Suprapubic skin (tissue), 4 donors: ENCODE measurements at regions not wholly inside any gene's neighbourhood (a gene's known extent, or its start where the extent isn't known, plus 50 kb on each side); places are given as distances from the start of the nearest gene placed in this dataset.

ENCODE experiments used
- CTCF ChIP-seq, 2 donors: fragments of 200-600 bp in 1 of 2; fragments of 450-650 bp in 1 of 2; sonication (generic) in 1 of 2; IDR thresholded peaks; one replicate each; pipeline ENCODE4 v1.5.1; 2016 to 2019; ENCODE audit warnings: antibody characterized with exemption in 2 of 2, mild to moderate bottlenecking in 1 of 2, moderate library complexity in 1 of 2
- POLR2A ChIP-seq, 2 donors: fragments of 450-650 bp; IDR thresholded peaks; one replicate each; pipeline ENCODE4 v1.6.1; 2017; ENCODE audit warnings: antibody characterized with exemption in 2 of 2, mild to moderate bottlenecking in 2 of 2, moderate library complexity in 2 of 2
- POLR2AphosphoS5 ChIP-seq, 3 donors: sonication (generic); formaldehyde crosslinking; IDR thresholded peaks; one replicate each; pipeline ENCODE4 v1.6.1; 2017; ENCODE audit warnings: antibody characterized with exemption in 3 of 3

GRCh38 chr2:196370381-196370780 lies 199.0 kb upstream of the STK17B start:
- no peak for TF ChIP-seq POLR2A (IDR thresholded peaks at IDR 0.05)
- TF ChIP-seq POLR2AphosphoS5 (IDR thresholded peaks at IDR 0.05): no peak
- no peak for TF ChIP-seq CTCF (IDR thresholded peaks at IDR 0.05)
